ENCODE measurements at regions not wholly inside any gene's neighbourhood (a gene's known extent, or its start where the extent isn't known, plus 50 kb on each side); places are given as distances from the start of the nearest gene placed in this dataset.
A peak's percentile ranks its signal among the peaks of the same experiment; 100 is the strongest.
"Not testable (repeated sequence)": the region's sequence is repeated elsewhere in the genome, so short reads cannot be mapped to it uniquely, and the experiment has no call there.

DNA sequence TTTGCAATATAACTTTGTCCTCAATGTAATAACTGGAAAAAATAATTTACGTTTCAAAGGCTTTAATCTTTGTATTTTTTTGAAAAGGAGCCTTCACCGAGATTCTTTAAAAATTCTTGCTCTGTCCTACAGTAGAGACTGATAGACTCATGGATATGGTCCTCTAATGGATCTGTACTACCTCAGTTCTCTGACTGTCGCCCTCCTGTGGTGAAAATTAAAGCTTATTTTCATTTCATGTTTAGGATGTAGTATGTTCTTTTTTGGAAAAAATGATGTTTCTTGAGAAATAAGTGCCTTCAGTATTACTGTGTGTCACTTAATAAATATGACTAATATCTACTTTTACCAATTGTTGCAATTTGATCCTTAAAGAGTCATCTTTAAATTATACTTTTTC, 2681.5 kb upstream of the DEFB115 start:
- H3K79me1 ChIP-seq (ENCODE audit: low read depth in 1 of 2, low read length in 2 of 2); H4K5ac ChIP-seq (ENCODE audit: low read depth, low read length); H3K56ac ChIP-seq (ENCODE audit: extremely low read depth, insufficient read depth, low read length); H3K14ac ChIP-seq (replicated peaks; ENCODE audit: low read depth, low read length); H3K4me1 ChIP-seq (ENCODE audit: control insufficient read depth, insufficient read depth, low read length); DNase-seq; H2AK9ac ChIP-seq (replicated peaks; ENCODE audit: low read depth, low read length, poor library complexity); H2BK120ac ChIP-seq (ENCODE audit: low read depth, low read length); H2AFZ ChIP-seq (replicated peaks; ENCODE audit: low read length, poor library complexity); H3K4me3 ChIP-seq (ENCODE audit: insufficient read depth, low read depth, low read length); H2BK20ac ChIP-seq (ENCODE audit: low read depth, low read length); H3K27ac ChIP-seq (ENCODE audit: insufficient read depth, low read length); H3K18ac ChIP-seq (ENCODE audit: low read depth, low read length); H3K9ac ChIP-seq (ENCODE audit: low read depth, low read length); dilution Hi-C loops (cut with HindIII; ENCODE audit: low sequenced_read_pairs, unreplicated experiment); H2BK15ac ChIP-seq (ENCODE audit: low read depth, low read length); POLR2A ChIA-PET (ENCODE audit: unreplicated experiment); H3K36me3 ChIP-seq (ENCODE audit: control insufficient read depth, insufficient read depth, low read length); in situ Hi-C loops (cut with MboI; ENCODE audit: low sequenced_read_pairs); H4K20me1 ChIP-seq (ENCODE audit: insufficient read depth, low read length); H3K27me3 ChIP-seq (ENCODE audit: control insufficient read depth, insufficient read depth, low read length); ATAC-seq (ENCODE audit: low read depth); H4K8ac ChIP-seq (ENCODE audit: low read depth in 2 of 2, low read length in 2 of 2); H2AK5ac ChIP-seq (ENCODE audit: low read depth, low read length); BruUV-seq (replicated peaks); CTCF ChIA-PET; H3K9me3 ChIP-seq (ENCODE audit: control insufficient read depth, insufficient read depth, low read length); intact Hi-C loops (cut with micrococcal nuclease); H4K91ac ChIP-seq (ENCODE audit: insufficient read depth, low read depth, low read length); H3K4me2 ChIP-seq (ENCODE audit: low read depth, low read length); H2BK5ac ChIP-seq (ENCODE audit: low read depth, low read length, poor library complexity, severe bottlenecking); H3K4ac ChIP-seq (ENCODE audit: low read depth, low read length); H3K23ac ChIP-seq (ENCODE audit: low read depth, low read length); H3K9me1 ChIP-seq (ENCODE audit: insufficient read depth, low read length): not testable (repeated sequence)
- WGBS, 2 experiments (ENCODE audit: extremely low coverage in 2 of 2, insufficient read length in 1 of 2), result no CpG with 5 or more reads among the region's 3 CpGs
- peak; percentile 19; the same call in 1 of the 2 replicates for TF ChIP-seq SMC3 (IDR thresholded peaks at IDR 0.05; ENCODE audit: low read depth, low read length)
- TF ChIP-seq, protein P1, sequence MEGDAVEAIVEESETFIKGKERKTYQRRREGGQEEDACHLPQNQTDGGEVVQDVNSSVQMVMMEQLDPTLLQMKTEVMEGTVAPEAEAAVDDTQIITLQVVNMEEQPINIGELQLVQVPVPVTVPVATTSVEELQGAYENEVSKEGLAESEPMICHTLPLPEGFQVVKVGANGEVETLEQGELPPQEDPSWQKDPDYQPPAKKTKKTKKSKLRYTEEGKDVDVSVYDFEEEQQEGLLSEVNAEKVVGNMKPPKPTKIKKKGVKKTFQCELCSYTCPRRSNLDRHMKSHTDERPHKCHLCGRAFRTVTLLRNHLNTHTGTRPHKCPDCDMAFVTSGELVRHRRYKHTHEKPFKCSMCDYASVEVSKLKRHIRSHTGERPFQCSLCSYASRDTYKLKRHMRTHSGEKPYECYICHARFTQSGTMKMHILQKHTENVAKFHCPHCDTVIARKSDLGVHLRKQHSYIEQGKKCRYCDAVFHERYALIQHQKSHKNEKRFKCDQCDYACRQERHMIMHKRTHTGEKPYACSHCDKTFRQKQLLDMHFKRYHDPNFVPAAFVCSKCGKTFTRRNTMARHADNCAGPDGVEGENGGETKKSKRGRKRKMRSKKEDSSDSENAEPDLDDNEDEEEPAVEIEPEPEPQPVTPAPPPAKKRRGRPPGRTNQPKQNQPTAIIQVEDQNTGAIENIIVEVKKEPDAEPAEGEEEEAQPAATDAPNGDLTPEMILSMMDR (conservative IDR thresholded peaks at IDR 0.05; ENCODE audit: low read depth, low read length), result 0 out of 2 replicates have a peak, but pooled peaks have one; percentile 19

DNA sequence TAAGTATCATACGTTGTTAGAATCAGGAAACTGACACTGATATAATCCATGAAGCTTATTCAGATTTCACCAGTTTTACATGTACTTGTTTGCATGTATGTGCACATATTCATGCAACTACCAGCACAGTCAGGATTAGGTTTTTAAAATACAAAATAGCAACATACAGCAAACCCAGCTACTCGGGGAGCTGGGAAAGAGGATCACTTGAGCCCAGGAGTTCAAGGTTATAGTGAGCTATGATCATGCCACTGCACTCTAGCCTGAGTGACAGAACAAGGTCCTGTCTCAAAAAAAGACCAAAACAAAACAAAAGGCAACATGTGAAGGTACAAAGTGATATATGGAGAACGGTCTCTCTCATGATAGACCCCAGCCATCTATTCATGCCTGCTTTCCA, 2665.8 kb upstream of the DEFB115 start:
- ATAC-seq (ENCODE audit: low read depth); H2BK5ac ChIP-seq (ENCODE audit: low read depth, low read length, poor library complexity, severe bottlenecking); intact Hi-C loops (cut with micrococcal nuclease); H3K27ac ChIP-seq (ENCODE audit: insufficient read depth, low read length); H3K4me3 ChIP-seq (ENCODE audit: insufficient read depth, low read depth, low read length); H3K14ac ChIP-seq (replicated peaks; ENCODE audit: low read depth, low read length); DNase-seq; H3K4me2 ChIP-seq (ENCODE audit: low read depth, low read length); H3K9me1 ChIP-seq (ENCODE audit: insufficient read depth, low read length); H2BK15ac ChIP-seq (ENCODE audit: low read depth, low read length); BruUV-seq (replicated peaks); CTCF ChIA-PET; H3K79me1 ChIP-seq (ENCODE audit: low read depth in 1 of 2, low read length in 2 of 2); H4K91ac ChIP-seq (ENCODE audit: insufficient read depth, low read depth, low read length); H2BK120ac ChIP-seq (ENCODE audit: low read depth, low read length); H3K23ac ChIP-seq (ENCODE audit: low read depth, low read length); H3K27me3 ChIP-seq (ENCODE audit: control insufficient read depth, insufficient read depth, low read length); H2AFZ ChIP-seq (replicated peaks; ENCODE audit: low read length, poor library complexity); H4K5ac ChIP-seq (ENCODE audit: low read depth, low read length); H3K4ac ChIP-seq (ENCODE audit: low read depth, low read length); H3K18ac ChIP-seq (ENCODE audit: low read depth, low read length); dilution Hi-C loops (cut with HindIII; ENCODE audit: low sequenced_read_pairs, unreplicated experiment); H4K8ac ChIP-seq (ENCODE audit: low read depth in 2 of 2, low read length in 2 of 2); H3K9me3 ChIP-seq (ENCODE audit: control insufficient read depth, insufficient read depth, low read length); H2BK20ac ChIP-seq (ENCODE audit: low read depth, low read length); H4K20me1 ChIP-seq (ENCODE audit: insufficient read depth, low read length); H3K56ac ChIP-seq (ENCODE audit: extremely low read depth, insufficient read depth, low read length); H3K4me1 ChIP-seq (ENCODE audit: control insufficient read depth, insufficient read depth, low read length); in situ Hi-C loops (cut with MboI; ENCODE audit: low sequenced_read_pairs); H3K36me3 ChIP-seq (ENCODE audit: control insufficient read depth, insufficient read depth, low read length); POLR2A ChIA-PET (ENCODE audit: unreplicated experiment); H2AK5ac ChIP-seq (ENCODE audit: low read depth, low read length); H2AK9ac ChIP-seq (replicated peaks; ENCODE audit: low read depth, low read length, poor library complexity); H3K9ac ChIP-seq (ENCODE audit: low read depth, low read length): not testable (repeated sequence)
- no CpG with 5 or more reads among the region's 3 CpGs for WGBS, 2 experiments (ENCODE audit: extremely low coverage in 2 of 2, insufficient read length in 1 of 2)
